Endothelial cell of umbilical vein (primary cell): ENCODE measurements at regions not wholly inside any gene's neighbourhood (a gene's known extent, or its start where the extent isn't known, plus 50 kb on each side); places are given as distances from the start of the nearest gene placed in this dataset.

Experiments used
- BruUV-seq: library from RNA; stranded (reverse); fragments of 400-500 nt; replicated peaks from 2 replicates; lab custom pipeline; 2021; lab: Mats Ljungman, UMichigan
- CTCF ChIA-PET: fragments of 300-600, 350-600 bp; sonication (Branson Sonifier 250); formaldehyde crosslinking; loops from one replicate; lab custom pipeline; 2021; ENCODE audit warnings: antibody characterized with exemption, inconsistent platforms; lab: Charles Lee
- POLR2A ChIA-PET: fragments of 300-600, 350-600 bp; sonication (Branson Sonifier 250); formaldehyde crosslinking; loops from one replicate; lab custom pipeline; 2021; ENCODE audit warnings: antibody characterized with exemption, inconsistent platforms; lab: Charles Lee
- DNase-seq: peaks from one replicate; pipeline ENCODE4 v3.0.0-alpha.2; 2011; ENCODE audit warnings: low read depth, low spot score
- FAIRE-seq: peaks from 2 replicates; lab custom pipeline; 2011; peaks lifted over from hg19 to GRCh38; lab: Jason Lieb, UNC
- H2AFZ ChIP-seq: 2 replicates; pipeline ENCODE4 v1.6.0; 2012; ENCODE audit warnings: low read depth, low read length, control low read depth, inconsistent platforms
- H3K27ac ChIP-seq: 2 replicates; pipeline ENCODE4 v1.5.1; 2011; ENCODE audit warnings: low read depth, mild to moderate bottlenecking, control low read depth, low read length, moderate library complexity; ENCODE audit not compliant: insufficient read depth
- H3K27me3 ChIP-seq, 2 experiments: 2 replicates each; pipeline versions ENCODE4 v1.6.0 to v1.6.1; 2011; ENCODE audit warnings: low read length in 2 of 2, mixed read lengths in 1 of 2; ENCODE audit not compliant: control insufficient read depth in 2 of 2, insufficient read depth in 2 of 2
- H3K36me3 ChIP-seq, 2 experiments: 2 replicates in 1 of 2; 3 replicates in 1 of 2; pipeline ENCODE4 v1.5.1; 2011; ENCODE audit warnings: low read length in 2 of 2, mild to moderate bottlenecking in 1 of 2, moderate library complexity in 1 of 2; ENCODE audit not compliant: control insufficient read depth in 2 of 2, insufficient read depth in 2 of 2; ENCODE audit errors: extremely low read depth in 1 of 2
- H3K4me1 ChIP-seq: 3 replicates; pipeline ENCODE4 v1.5.1; 2011; ENCODE audit warnings: mild to moderate bottlenecking, low read length; ENCODE audit not compliant: control insufficient read depth, insufficient read depth; ENCODE audit errors: extremely low read depth
- H3K4me2 ChIP-seq: 2 replicates; pipeline ENCODE4 v1.6.1; 2011; ENCODE audit warnings: low read length, control low read depth, mixed read lengths; ENCODE audit not compliant: insufficient read depth
- H3K4me3 ChIP-seq, 3 experiments: fragments of 200-600 bp in 1 of 3; sonication (generic), shearing (Covaris generic) in 1 of 3; replicated peaks in 1 of 3; 2 replicates each; pipeline ENCODE4 v1.5.1; 2011 to 2016; ENCODE audit warnings: control low read depth in 3 of 3, low read length in 3 of 3, mild to moderate bottlenecking in 2 of 3, inconsistent platforms in 1 of 3, low read depth in 1 of 3, moderate library complexity in 1 of 3; ENCODE audit not compliant: insufficient read depth in 1 of 3
- H3K79me2 ChIP-seq: 2 replicates; pipeline ENCODE4 v1.6.0; 2012; ENCODE audit warnings: low read length, inconsistent platforms; ENCODE audit not compliant: control insufficient read depth, insufficient read depth
- H3K9ac ChIP-seq: replicated peaks from 2 replicates; pipeline ENCODE3; 2011; ENCODE audit warnings: low read length, control low read depth; ENCODE audit not compliant: insufficient read depth; ENCODE audit errors: extremely low read depth
- H3K9me1 ChIP-seq: replicated peaks from 3 replicates; pipeline ENCODE4 v1.6.0; 2011; ENCODE audit warnings: mild to moderate bottlenecking, low read length; ENCODE audit not compliant: control insufficient read depth, insufficient read depth; ENCODE audit errors: extremely low read depth
- H3K9me3 ChIP-seq: replicated peaks from 2 replicates; pipeline ENCODE4 v1.5.1; 2012; ENCODE audit warnings: low read length, inconsistent platforms; ENCODE audit not compliant: control insufficient read depth, insufficient read depth
- H4K20me1 ChIP-seq: replicated peaks from 2 replicates; pipeline ENCODE3; 2011; ENCODE audit warnings: mild to moderate bottlenecking, low read length; ENCODE audit not compliant: control insufficient read depth, insufficient read depth; ENCODE audit errors: extremely low read depth
- CTCF ChIP-seq, 2 donors: IDR thresholded peaks; 1 replicate in 1 of 2; 2 replicates in 1 of 2; pipeline ENCODE4 v1.5.1; 2011; ENCODE audit warnings: low read length in 2 of 2, mild to moderate bottlenecking in 2 of 2, moderate library complexity in 2 of 2, control low read depth in 1 of 2, inconsistent platforms in 1 of 2, low read depth in 1 of 2; ENCODE audit not compliant: insufficient read depth in 1 of 2; ENCODE audit errors: extremely low read depth in 1 of 2
- EZH2 ChIP-seq: IDR thresholded peaks from 2 replicates; pipeline ENCODE4 v1.6.1; 2012; ENCODE audit warnings: borderline replicate concordance, low read depth, mild to moderate bottlenecking, moderate library complexity, low read length, inconsistent platforms; ENCODE audit not compliant: severe bottlenecking
- FOS ChIP-seq: IDR thresholded peaks from 2 replicates; pipeline ENCODE4 v1.6.1; 2011; ENCODE audit warnings: mild to moderate bottlenecking, low read length, moderate library complexity, borderline replicate concordance; ENCODE audit not compliant: insufficient read depth
- GATA2 ChIP-seq: IDR thresholded peaks from 2 replicates; pipeline ENCODE4 v1.7.0; 2011; ENCODE audit warnings: low read depth, mild to moderate bottlenecking, moderate library complexity, mixed read lengths, low read length; ENCODE audit not compliant: insufficient read length, insufficient read depth
- JUN ChIP-seq: IDR thresholded peaks from 2 replicates; pipeline ENCODE4 v1.6.1; 2011; ENCODE audit warnings: borderline replicate concordance, low read depth; ENCODE audit not compliant: insufficient read length, insufficient read depth
- MAX ChIP-seq: IDR thresholded peaks from 2 replicates; pipeline ENCODE4 v1.6.1; 2011; ENCODE audit not compliant: insufficient read depth, insufficient read length
- MYC ChIP-seq: IDR thresholded peaks from one replicate; pipeline ENCODE4 v1.6.1; 2011; ENCODE audit warnings: mild to moderate bottlenecking, low read depth, low read length
- POLR2A ChIP-seq: IDR thresholded peaks from 2 replicates; pipeline ENCODE4 v1.6.1; 2012; ENCODE audit warnings: low read depth, mild to moderate bottlenecking, control low read depth, low read length
- POLR2AphosphoS5 ChIP-seq: IDR thresholded peaks from 2 replicates; pipeline ENCODE4 v1.6.1; 2012; ENCODE audit warnings: low read depth, mild to moderate bottlenecking, control low read depth, low read length, moderate library complexity; ENCODE audit not compliant: insufficient read depth
- dilution Hi-C: fragments of 300-500 bp; cut with MboI; formaldehyde crosslinking; loops from one replicate; pipeline ENCODE4 v1.15.0; 2019; ENCODE audit warnings: low sequenced_read_pairs; ENCODE audit not compliant: extremely low pct_ligation_motif_present
- intact Hi-C: fragments of 100-400 bp; cut with micrococcal nuclease; formaldehyde crosslinking; loops from one replicate; pipeline ENCODE4 v1.10.0; 2022

GRCh38 chr18:67846422-67847098 is 330.0 kb upstream of the DSEL start:
- Histone ChIP-seq H2AFZ (no peak overlapping the region), H3K9ac (no peak overlapping the region), H3K4me2 (no peak overlapping the region), H3K9me3 (no peaks in the 10 kb centered on the region), H3K36me3 (no peaks in the 10 kb centered on the region), H3K9me1 (no peaks in the 10 kb centered on the region), H3K4me3 (no peak overlapping the region), H4K20me1 (no peaks in the 10 kb centered on the region), H3K4me1 (no peaks in the 10 kb centered on the region), H3K27ac (no peak overlapping the region), H3K27me3 (no peaks in the 10 kb centered on the region), H3K79me2 (no peaks in the 10 kb centered on the region)
- dilution Hi-C loops = no loop called here
- no peak for DNase-seq
- no TSS peak for BruUV-seq
- POLR2A ChIA-PET = no interaction called here
- FAIRE-seq = no peak
- CTCF ChIA-PET = no interaction called here
- intact Hi-C loops = loop anchor here (10.0 kb wide), 1 partner anchor 332 kb away; the partner anchor contains the start of gene DSEL
- TF ChIP-seq FOS (no peak), EZH2 (no peak), MAX (no peak), JUN (no peak), POLR2AphosphoS5 (no peak), MYC (no peak), CTCF (IDR thresholded peaks at IDR 0.05; ENCODE audit: extremely low read depth in 1 of 2, insufficient read depth in 1 of 2, low read depth in 1 of 2, low read length in 2 of 2) (no peak), POLR2A (no peak), GATA2 (no peak)
